Heart right ventricle (tissue), 16 donors: ENCODE measurements at regions not wholly inside any gene's neighbourhood (a gene's known extent, or its start where the extent isn't known, plus 50 kb on each side); places are given as distances from the start of the nearest gene placed in this dataset.

Experiments used
- ATAC-seq, 8 donors: fragments of 200-7000 bp; cut with Tn5 transposase; one replicate each; pipeline ENCODE4 v1.9.1; 2020; ENCODE audit warnings: mild to moderate bottlenecking in 8 of 8, moderate library complexity in 8 of 8, moderate number of reproducible peaks in 1 of 8
- DNase-seq, 2 donors: peaks; one replicate each; pipeline ENCODE4 v3.0.0-alpha.2; 2020
- H3K27ac ChIP-seq, 10 donors: fragments of 200-600 bp; sonication (generic) in 2 of 10; one replicate each; pipeline versions ENCODE4 v1.5.0 to v1.8.0; 2020 to 2022; ENCODE audit warnings: mild to moderate bottlenecking in 3 of 10
- H3K27me3 ChIP-seq, 7 donors: fragments of 200-600 bp; one replicate each; pipeline ENCODE4 v1.8.0; 2021 to 2022; ENCODE audit warnings: mild to moderate bottlenecking in 2 of 7
- H3K36me3 ChIP-seq, 9 donors: fragments of 200-600 bp; sonication (generic) in 1 of 9; one replicate each; pipeline versions ENCODE4 v1.5.0 to v1.8.0; 2020 to 2022; ENCODE audit warnings: mild to moderate bottlenecking in 2 of 9
- H3K4me1 ChIP-seq, 9 donors: fragments of 200-600 bp; sonication (generic) in 1 of 9; one replicate each; pipeline versions ENCODE4 v1.5.0 to v1.8.0; 2020 to 2022; ENCODE audit warnings: mild to moderate bottlenecking in 4 of 9
- H3K4me3 ChIP-seq, 10 donors: fragments of 200-600 bp; sonication (generic) in 2 of 10; one replicate each; pipeline versions ENCODE4 v1.5.0 to v1.8.0; 2020 to 2022; ENCODE audit warnings: mild to moderate bottlenecking in 7 of 10, moderate library complexity in 2 of 10
- H3K9me3 ChIP-seq, 11 donors: fragments of 200-600 bp in 10 of 11; sonication (generic) in 2 of 11; one replicate each; pipeline versions ENCODE4 v1.5.0 to v1.8.0; 2013 to 2022; ENCODE audit warnings: mild to moderate bottlenecking in 2 of 11, control low read depth in 1 of 11, moderate library complexity in 1 of 11
- CTCF ChIP-seq, 9 donors: fragments of 200-600 bp; sonication (generic) in 2 of 9; IDR thresholded peaks; one replicate each; pipeline versions ENCODE4 v1.5.0 to v1.8.0; 2021 to 2022; ENCODE audit warnings: antibody characterized with exemption in 9 of 9, mild to moderate bottlenecking in 5 of 9, moderate library complexity in 1 of 9
- WGBS, 2 donors: extraction: QIAGEN DNeasy Blood & Tissue Kit; methylation state at CpG; one replicate each; pipeline ENCODE4 v1.1.7; 2013; ENCODE audit warnings: inconsistent platforms in 1 of 2; 5-methylcytosine and 5-hydroxymethylcytosine counted together
- intact Hi-C, 10 donors: fragments of 100-400 bp; cut with DNase I; formaldehyde crosslinking; loops; one replicate each; pipeline versions ENCODE4 v1.11.1 to v1.14.2; 2022
- donor health status: Arrhythmogenic right ventricular cardiomyopathy.
- donor health status: ischemic (EF 13 %, LVEDD 7.1; RV severe dilation, severe dysfunction).
- donor health status: healthy with polysubstance abuse.
- donor health status: DM: no; HTN: yes; CAD: no.
- donor health status: DM: no; HTN: no; CAD: no.
- donor health status: ischemic (EF 25% LVEDD 6.9; RV normal size, moderate dysfunction).
- donor health status: ischemic (EF 25% LVEDD 5.7; RV mildly dilated, moderate dysfunction).
- donor health status: healthy.
- donor health status: DM: yes; HTN: yes; CAD: no.
- donor health status: Ischemic cardiomyopathy.
- donor health status: ischemic (EF 35%, LVEDD 5.7; RV mildly dilated, moderate dysfunction).
- donor health status: nonischemic (EF 11% LVEDD 7.7; RV severe dilation, severe dysfunction).
- donor health status: DM: yes; HTN: yes; CAD: no.
- donor health status: PGD.
- donor health status: ischemic (EF 29% LVEDD 5.4; RV normal size, mild dysfunction).
- donor health status: nonischemic (EF 23%, LVEDD 6.1; RV moderate dilation, normal function).

- H3K27ac ChIP-seq: no peak overlapping the region
- no peak overlapping the region for H3K4me3 ChIP-seq
- DNase-seq (no peak), ATAC-seq (no peak)
- TF ChIP-seq CTCF (IDR thresholded peaks at IDR 0.05): no peak
- H3K4me1 ChIP-seq: no peaks in the 10 kb centered on the region
- no peaks in the 10 kb centered on the region for H3K9me3 ChIP-seq
- no peaks in the 10 kb centered on the region for H3K27me3 ChIP-seq
- intact Hi-C loops: no loop called here
- H3K36me3 ChIP-seq: no peaks in the 10 kb centered on the region
Measured at GRCh38 chr21:22552390-22552789, 1554.2 kb downstream of the NCAM2 start.

- Histone ChIP-seq H3K27ac (no peak overlapping the region), H3K9me3 (no peaks in the 10 kb centered on the region), H3K4me1 (no peaks in the 10 kb centered on the region), H3K27me3 (no peaks in the 10 kb centered on the region), H3K36me3 (no peaks in the 10 kb centered on the region), H3K4me3 (no peak overlapping the region)
- DNase-seq: no peak
- TF ChIP-seq CTCF (IDR thresholded peaks at IDR 0.05): no peak
- intact Hi-C loops: no loop called here
- no peak for ATAC-seq
- 67 to 75% methylated on average over 6 of the region's 6 CpGs for WGBS, 2 donors
Measured at GRCh38 chr21:22554690-22555316, 1556.6 kb downstream of the NCAM2 start.

GRCh38 chr21:22556829-22557228, 1558.6 kb downstream of the NCAM2 start:
- intact Hi-C loops: no loop called here
- Histone ChIP-seq H3K27me3 (no peaks in the 10 kb centered on the region), H3K4me3 (no peak overlapping the region), H3K27ac (no peak overlapping the region), H3K4me1 (no peaks in the 10 kb centered on the region), H3K36me3 (no peaks in the 10 kb centered on the region), H3K9me3 (peaks cover 0 to 13% (median 0%) of the 10 kb centered on the region in 11 donors)
- TF ChIP-seq CTCF (IDR thresholded peaks at IDR 0.05): no peak
- DNase-seq (no peak), ATAC-seq (no peak)

GRCh38 chr21:22561946-22562345, 1563.7 kb downstream of the NCAM2 start:
- no peak for DNase-seq
- intact Hi-C loops: no loop called here
- Histone ChIP-seq H3K4me3 (no peak overlapping the region), H3K9me3 (peaks cover 0 to 16% (median 0%) of the 10 kb centered on the region in 11 donors), H3K27me3 (no peaks in the 10 kb centered on the region), H3K4me1 (no peaks in the 10 kb centered on the region), H3K27ac (no peak overlapping the region), H3K36me3 (no peaks in the 10 kb centered on the region)
- 92 to 93% methylated on average over 16 of the region's 16 CpGs for WGBS, 2 donors
- no peak for ATAC-seq
- TF ChIP-seq CTCF (IDR thresholded peaks at IDR 0.05): no peak
